ENCODE measurements at regions not wholly inside any gene's neighbourhood (a gene's known extent, or its start where the extent isn't known, plus 50 kb on each side); places are given as distances from the start of the nearest gene placed in this dataset.
A peak's percentile ranks its signal among the peaks of the same experiment; 100 is the strongest.
"Not testable (repeated sequence)": the region's sequence is repeated elsewhere in the genome, so short reads cannot be mapped to it uniquely, and the experiment has no call there.

GRCh38 chrX:69431420-69431819 lies 72.7 kb upstream of the NALF2 start:
- DNase-seq (ENCODE audit: low spot score) = no peak

GRCh38 chrX:69430785-69431184 lies 73.3 kb upstream of the NALF2 start:
- no peak for DNase-seq (ENCODE audit: low spot score)

- no peak for DNase-seq (ENCODE audit: low spot score)
Observed at GRCh38 chrX:69429339-69430015, 74.6 kb upstream of the NALF2 start.

DNA sequence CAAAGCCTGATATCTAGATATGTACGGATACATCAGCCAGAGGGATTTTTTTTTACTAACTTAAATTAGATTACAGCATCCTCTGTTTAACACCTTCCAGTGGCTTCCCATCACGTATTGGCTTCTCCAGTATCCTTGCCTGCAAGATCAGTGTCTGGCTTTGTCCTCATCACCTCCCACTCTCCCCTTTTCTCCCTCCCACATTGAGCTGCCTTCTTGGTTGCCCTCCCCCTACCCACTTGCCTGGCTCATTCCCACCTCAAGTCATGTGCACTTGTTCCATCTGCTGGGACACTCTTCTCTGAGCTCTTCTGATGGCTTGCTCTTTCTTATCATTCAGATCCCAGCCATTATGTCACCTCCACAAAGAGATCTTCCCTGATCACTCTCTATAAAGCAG lies 75.9 kb upstream of the NALF2 start:
- DNase-seq (ENCODE audit: low spot score) = no peak

- DNase-seq (ENCODE audit: low spot score) = no peak
Observed at GRCh38 chrX:69424910-69425309, 79.2 kb upstream of the NALF2 start.

GRCh38 chrX:69424161-69424560 lies 80.0 kb upstream of the NALF2 start:
- DNase-seq (ENCODE audit: low spot score) = peak; percentile 6

DNA sequence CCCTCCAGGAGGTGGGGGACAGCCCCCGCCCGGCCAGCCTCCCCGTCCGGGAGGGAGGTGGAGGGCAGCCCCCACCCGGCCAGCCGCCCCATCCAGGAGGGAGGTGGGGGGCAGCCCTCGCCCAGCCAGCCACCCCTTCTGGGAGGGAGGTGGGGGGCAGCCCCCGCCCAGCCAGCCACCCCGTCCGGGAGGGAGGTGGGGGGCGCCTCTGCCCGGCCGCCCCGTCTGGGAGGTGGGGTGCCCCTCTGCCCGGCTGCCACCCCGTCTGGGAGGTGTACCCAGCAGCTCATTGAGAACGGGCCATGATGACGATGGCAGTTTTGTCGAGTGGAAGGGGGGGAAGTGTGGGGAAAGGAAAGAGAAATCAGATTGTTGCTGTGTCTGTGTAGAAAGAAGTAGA lies 81.9 kb upstream of the NALF2 start:
- not testable (repeated sequence) for DNase-seq (ENCODE audit: low spot score)

DNA sequence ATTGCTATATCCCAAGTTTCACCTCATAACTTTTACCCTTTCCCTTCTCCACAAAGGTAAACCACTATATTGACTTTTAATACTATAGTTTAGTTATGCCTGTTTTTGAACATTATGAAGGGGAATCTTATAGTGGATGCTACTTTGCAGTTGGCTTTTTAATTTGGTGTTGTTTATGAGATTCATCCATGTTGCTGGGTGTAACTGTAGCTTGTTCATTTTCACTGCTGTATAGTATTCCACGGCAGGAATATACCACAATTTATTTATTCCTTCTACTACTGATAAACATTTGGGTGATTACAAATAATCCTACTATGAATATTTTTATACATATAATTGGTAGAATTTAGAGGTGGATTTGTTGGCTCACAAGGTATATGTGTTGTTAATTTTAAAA lies 88.4 kb upstream of the NALF2 start:
- DNase-seq (ENCODE audit: low spot score) = no peak

GRCh38 chrX:69412661-69413060 lies 91.5 kb upstream of the NALF2 start:
- no peak for DNase-seq (ENCODE audit: low spot score)

- DNase-seq (ENCODE audit: low spot score) = no peak
Observed at GRCh38 chrX:69398881-69399280, 105.2 kb upstream of the NALF2 start.

GRCh38 chrX:69396916-69397315 lies 107.2 kb upstream of the NALF2 start:
- DNase-seq (ENCODE audit: low spot score) = no peak

GRCh38 chrX:69395306-69395705 lies 108.8 kb upstream of the NALF2 start:
- DNase-seq (ENCODE audit: low spot score) = no peak

DNA sequence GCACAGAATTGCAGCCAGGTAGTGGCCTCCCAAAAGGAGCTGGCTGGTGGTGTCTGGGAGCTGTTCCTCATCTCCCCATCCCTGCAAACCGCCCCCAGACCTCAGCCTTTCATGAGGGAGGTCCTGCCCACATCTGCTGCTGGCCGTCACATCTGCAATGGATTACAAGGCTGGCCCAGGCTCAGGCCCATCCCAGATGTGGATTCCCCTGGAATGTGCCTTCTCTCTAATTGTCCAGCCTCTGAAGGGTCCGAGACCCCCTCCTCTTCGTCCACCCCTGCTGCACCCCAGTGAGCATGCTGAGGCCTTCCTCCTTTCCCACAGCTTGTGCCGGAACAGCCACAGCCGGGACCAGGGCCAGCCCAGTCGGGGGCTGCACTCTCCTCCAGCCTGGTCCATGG lies 115.0 kb upstream of the NALF2 start:
- DNase-seq (ENCODE audit: low spot score) = no peak

DNA sequence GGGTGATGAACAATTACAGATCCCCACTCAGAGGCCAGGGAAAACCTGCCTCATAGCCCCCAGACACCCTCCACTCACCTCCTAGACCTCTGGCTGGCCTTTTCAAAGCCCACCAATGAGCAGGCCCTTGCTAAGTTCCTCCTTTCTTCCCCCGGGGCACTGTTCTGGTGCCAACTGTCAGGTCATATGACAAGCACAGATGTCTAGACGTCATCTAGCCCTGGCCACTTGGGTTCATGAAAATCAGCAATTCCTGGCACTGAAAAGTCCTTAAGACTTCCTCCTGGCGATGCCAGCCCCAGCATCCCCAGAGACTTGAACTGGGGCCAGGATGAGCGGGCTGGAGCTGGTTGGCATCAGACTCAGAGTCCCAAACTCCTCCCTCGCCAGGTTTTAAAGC lies 115.6 kb upstream of the NALF2 start:
- no peak for DNase-seq (ENCODE audit: low spot score)

DNA sequence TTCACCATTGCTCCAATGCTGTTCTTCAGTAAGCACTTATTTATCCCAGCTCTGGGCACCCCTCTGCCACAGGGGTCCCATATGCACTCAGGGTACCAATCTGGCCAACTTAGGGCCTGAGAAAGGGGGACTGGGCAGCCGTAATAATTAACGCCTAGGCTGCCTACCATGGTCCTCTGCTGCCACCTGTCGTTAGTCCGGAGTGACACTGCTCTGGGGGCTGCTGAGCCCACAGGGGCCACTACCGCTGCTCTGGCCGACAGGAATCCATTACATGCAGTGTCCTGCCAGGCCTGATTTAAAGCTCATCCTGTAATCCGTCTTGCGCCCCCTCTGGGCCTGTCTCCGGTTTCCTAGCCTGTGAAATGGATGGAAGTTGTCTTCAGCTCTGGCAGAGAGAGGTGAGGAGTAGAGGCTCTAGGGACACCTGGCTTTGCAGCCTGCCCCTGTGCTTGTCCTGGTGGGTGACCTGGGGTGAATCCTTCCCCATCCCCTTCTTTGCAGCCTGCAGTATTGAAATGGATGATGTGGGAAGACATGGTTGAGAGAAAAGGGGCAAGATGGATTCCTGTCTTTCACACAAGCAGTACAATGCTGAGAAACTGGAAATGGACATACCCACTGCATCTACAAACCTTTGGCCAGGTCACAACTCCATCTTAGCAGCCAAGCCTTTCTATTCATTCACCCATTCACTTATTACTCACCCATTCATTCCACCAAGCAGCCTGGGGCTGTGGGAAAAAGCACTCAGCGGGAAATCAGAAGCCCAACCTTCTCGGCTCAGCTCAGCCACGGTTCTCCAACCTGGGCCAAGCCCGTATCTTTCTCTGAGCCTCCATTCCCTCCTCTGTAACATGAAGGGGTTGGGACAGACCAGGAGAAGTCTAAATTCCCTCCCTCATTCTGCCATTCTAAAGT lies 116.3 kb upstream of the NALF2 start:
- peak; percentile 57 for DNase-seq (ENCODE audit: low spot score)

DNA sequence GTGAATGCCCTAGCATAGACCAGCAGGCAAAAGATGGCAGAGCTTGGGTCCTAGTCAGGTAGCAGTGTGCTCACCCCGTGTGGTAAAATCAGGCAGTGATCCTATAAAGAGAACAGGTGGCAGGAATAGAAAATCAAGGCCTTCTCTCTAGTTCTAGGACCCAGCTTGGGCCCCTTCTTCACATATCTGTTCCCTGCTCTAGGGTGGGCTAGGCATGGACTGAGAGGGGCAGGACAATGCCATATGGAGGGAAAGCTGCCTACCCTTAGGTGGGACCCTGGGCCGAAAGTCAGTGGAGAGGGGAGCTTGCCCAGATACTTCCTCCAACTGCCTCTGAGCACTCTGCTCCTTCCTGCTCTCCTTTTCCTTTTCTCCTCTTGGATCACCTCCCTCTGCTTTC lies 117.4 kb upstream of the NALF2 start:
- DNase-seq (ENCODE audit: low spot score) = no peak

DNA sequence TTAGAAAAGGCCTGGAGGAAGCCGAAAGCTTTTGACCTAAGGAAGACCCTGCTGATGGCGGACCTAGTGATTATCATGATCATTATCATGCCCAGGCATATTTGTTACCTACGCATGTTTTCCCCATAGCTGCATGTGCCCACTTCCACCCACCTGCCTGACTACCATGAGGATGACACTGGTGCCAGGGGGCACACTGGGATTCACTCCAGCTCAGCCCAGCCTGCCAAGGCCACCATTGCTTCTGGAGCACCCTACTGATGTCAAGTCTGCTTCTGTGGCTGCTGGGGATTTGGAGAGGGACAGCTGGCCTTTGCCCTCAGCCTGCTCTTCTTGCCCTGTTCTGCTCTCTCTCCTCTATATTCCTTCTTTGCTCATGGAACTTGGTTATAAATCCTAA lies 124.7 kb upstream of the NALF2 start:
- no peak for DNase-seq (ENCODE audit: low spot score)

- DNase-seq (ENCODE audit: low spot score) = no peak
Observed at GRCh38 chrX:69374569-69374968, 129.6 kb upstream of the NALF2 start.

DNA sequence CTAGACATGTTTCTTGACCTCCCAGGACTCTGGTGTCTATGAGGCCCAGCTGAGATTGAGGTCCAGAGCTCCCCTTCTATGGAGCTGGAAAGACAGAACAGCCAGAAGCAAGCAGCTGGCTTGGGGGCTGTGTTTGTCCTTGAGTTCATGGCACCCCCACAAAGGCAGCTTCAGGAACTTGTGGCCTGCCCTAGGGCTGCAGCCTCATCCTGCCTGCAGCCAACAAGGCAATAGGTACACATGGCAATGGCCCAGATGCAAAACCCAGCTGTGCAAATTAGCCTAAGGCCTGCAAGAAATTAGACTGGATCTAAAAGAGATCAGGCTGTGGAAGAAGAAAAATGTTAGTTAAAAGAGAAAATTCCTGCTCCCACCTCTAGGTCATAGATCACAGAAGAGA lies 131.7 kb upstream of the NALF2 start:
- no peak for DNase-seq (ENCODE audit: low spot score)

GRCh38 chrX:69371159-69371558 lies 133.0 kb upstream of the NALF2 start:
- no peak for DNase-seq (ENCODE audit: low spot score)

DNA sequence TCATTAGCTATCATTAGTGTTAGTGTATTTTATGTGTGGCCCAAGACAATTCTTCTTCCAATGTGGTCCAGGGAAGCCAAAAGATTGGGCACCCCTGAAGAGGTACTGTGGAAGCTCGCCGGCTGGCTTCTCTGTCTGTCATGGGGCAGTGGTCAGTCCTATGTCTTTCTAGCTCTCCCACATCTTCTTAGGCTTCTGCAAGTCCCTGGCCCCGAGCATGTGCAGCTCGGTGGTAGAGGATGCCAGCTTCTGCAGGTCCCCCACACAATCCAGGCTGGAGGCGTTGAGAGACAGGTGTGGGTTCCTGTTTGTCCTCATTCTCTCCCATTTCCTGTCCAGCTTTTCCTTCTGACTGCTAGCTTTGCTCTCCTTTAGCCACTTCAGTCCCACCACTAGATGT lies 134.1 kb upstream of the NALF2 start:
- no peak for DNase-seq (ENCODE audit: low spot score)

DNA sequence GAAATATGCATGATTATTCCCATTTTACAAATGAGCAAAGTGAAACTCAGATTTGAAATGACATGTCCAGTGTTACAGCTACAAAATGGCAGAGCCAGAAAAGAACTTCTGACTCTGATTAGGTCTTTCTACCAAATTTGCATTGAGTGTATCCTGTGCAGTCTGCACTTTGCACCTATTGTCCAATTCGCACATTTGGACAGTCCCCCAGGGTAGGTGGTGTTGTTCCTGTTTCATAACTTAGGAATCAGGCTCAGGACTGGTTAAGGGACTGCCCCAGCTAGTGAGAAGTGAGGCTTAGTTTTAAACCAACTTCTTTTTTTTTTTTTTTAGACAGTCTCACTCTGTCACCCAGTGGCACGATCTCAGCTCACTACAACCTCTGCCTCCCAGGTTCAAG lies 137.9 kb upstream of the NALF2 start:
- DNase-seq (ENCODE audit: low spot score) = no peak

DNA sequence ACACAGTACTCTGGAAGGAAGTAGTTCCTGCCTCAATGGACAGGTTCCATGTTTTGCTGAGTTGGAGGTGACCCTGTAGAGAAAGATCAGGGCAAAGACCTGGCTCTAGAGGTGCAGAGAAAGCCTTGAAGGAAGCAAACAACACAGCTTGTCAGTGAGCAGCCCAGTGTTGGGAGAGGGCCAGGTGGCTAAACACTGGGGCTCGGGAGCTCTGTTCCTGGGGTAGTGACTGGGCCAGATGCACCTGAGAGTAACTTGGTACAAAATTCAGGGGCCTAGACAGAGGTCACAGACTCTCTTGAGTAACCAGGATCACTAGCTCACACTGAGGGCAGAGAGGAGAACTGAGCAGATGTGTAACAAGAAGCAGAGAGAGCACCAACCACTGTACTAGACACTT lies 138.4 kb upstream of the NALF2 start:
- DNase-seq (ENCODE audit: low spot score) = no peak

GRCh38 chrX:69365349-69365748 lies 138.8 kb upstream of the NALF2 start:
- DNase-seq (ENCODE audit: low spot score) = no peak

All from hepatic stellate cell (primary cell).